Testis (tissue), 2 donors: ENCODE measurements at regions not wholly inside any gene's neighbourhood (a gene's known extent, or its start where the extent isn't known, plus 50 kb on each side); places are given as distances from the start of the nearest gene placed in this dataset.

Experiments used
- DNase-seq: peaks from one replicate; pipeline ENCODE4 v3.0.0-alpha.2; 2019
- H3K27ac ChIP-seq, 2 donors: fragments of 200-600 bp; sonication (generic); one replicate each; pipeline ENCODE4 v1.5.1; 2019
- H3K27me3 ChIP-seq: fragments of 200-600 bp; sonication (generic); one replicate; pipeline ENCODE4 v1.5.1; 2019
- H3K36me3 ChIP-seq: fragments of 200-600 bp; sonication (generic); one replicate; pipeline ENCODE4 v1.5.1; 2017; ENCODE audit warnings: low read depth; ENCODE audit errors: missing control alignments
- H3K4me1 ChIP-seq: fragments of 200-600 bp; sonication (generic); one replicate; pipeline ENCODE4 v1.5.1; 2019
- H3K4me3 ChIP-seq, 2 donors: fragments of 200-600 bp; sonication (generic); one replicate each; pipeline ENCODE4 v1.5.1; 2017 to 2019
- H3K9me3 ChIP-seq: fragments of 200-600 bp; sonication (generic); one replicate; pipeline ENCODE4 v1.5.1; 2017
- CTCF ChIP-seq, 3 experiments: fragments of 450-650 bp in 2 of 3; fragments of 200-600 bp in 1 of 3; sonication (generic) in 1 of 3; IDR thresholded peaks; one replicate each; pipeline ENCODE4 v1.5.1; 2016 to 2019; ENCODE audit warnings: antibody characterized with exemption in 3 of 3, mild to moderate bottlenecking in 2 of 3, moderate library complexity in 1 of 3
- POLR2A ChIP-seq: fragments of 450-650 bp; IDR thresholded peaks from one replicate; pipeline ENCODE4 v1.6.1; 2017; ENCODE audit warnings: antibody characterized with exemption, mild to moderate bottlenecking, moderate library complexity
- WGBS, 2 donors: methylation state at CpG; one replicate each; pipeline ENCODE4 v1.1.5; 2018; 5-methylcytosine and 5-hydroxymethylcytosine counted together
- intact Hi-C: fragments of 100-400 bp; cut with DNase I; formaldehyde crosslinking; loops from one replicate; pipeline ENCODE4 v1.15.1; 2023; ENCODE audit warnings: low total_unique reads

GRCh38 chr17:71208111-71208704 is 912.6 kb upstream of the SOX9 start:
- TF ChIP-seq CTCF (IDR thresholded peaks at IDR 0.05) (no peak), POLR2A (no peak)
- no peak for DNase-seq
- 83 to 100% methylated on average over 3 of the region's 3 CpGs for WGBS, 2 donors

GRCh38 chr17:71213936-71214335 is 906.9 kb upstream of the SOX9 start:
- Histone ChIP-seq H3K27me3 (no peaks in the 10 kb centered on the region), H3K4me1 (no peaks in the 10 kb centered on the region), H3K4me3 (no peak overlapping the region), H3K27ac (no peak overlapping the region), H3K36me3 (no peaks in the 10 kb centered on the region), H3K9me3 (no peaks in the 10 kb centered on the region)
- intact Hi-C loops = no loop called here
- TF ChIP-seq POLR2A (no peak), CTCF (IDR thresholded peaks at IDR 0.05) (no peak)
- WGBS, 2 donors = 81 to 95% methylated on average over 1 of the region's 1 CpG
- no peak for DNase-seq

More at GRCh38 chr17:71208111-71208704, 912.6 kb upstream of the SOX9 start:
- Histone ChIP-seq H3K4me3 (no peak overlapping the region), H3K9me3 (no peaks in the 10 kb centered on the region), H3K27me3 (no peaks in the 10 kb centered on the region), H3K4me1 (no peaks in the 10 kb centered on the region), H3K36me3 (no peaks in the 10 kb centered on the region), H3K27ac (no peak overlapping the region)
- intact Hi-C loops = no loop called here

GRCh38 chr17:71217769-71218168 is 903.1 kb upstream of the SOX9 start:
- Histone ChIP-seq H3K27ac (no peak overlapping the region), H3K27me3 (no peaks in the 10 kb centered on the region), H3K4me1 (no peaks in the 10 kb centered on the region), H3K36me3 (no peaks in the 10 kb centered on the region), H3K4me3 (no peak overlapping the region), H3K9me3 (no peaks in the 10 kb centered on the region)
- no peak for DNase-seq
- TF ChIP-seq CTCF (IDR thresholded peaks at IDR 0.05) = no peak
- no peak for TF ChIP-seq POLR2A
- intact Hi-C loops = no loop called here
- WGBS, 2 donors = 81 to 94% methylated on average over 2 of the region's 2 CpGs

- Histone ChIP-seq H3K4me1 (no peaks in the 10 kb centered on the region), H3K4me3 (no peak overlapping the region), H3K27ac (no peak overlapping the region), H3K27me3 (no peaks in the 10 kb centered on the region), H3K9me3 (no peaks in the 10 kb centered on the region), H3K36me3 (no peaks in the 10 kb centered on the region)
- intact Hi-C loops = no loop called here
- DNase-seq = peak; percentile 21
- WGBS, 2 donors = 48 to 50% methylated on average over 3 of the region's 3 CpGs
- TF ChIP-seq CTCF (IDR thresholded peaks at IDR 0.05) (no peak), POLR2A (no peak)
These were observed 895.8 kb upstream of the SOX9 start for GRCh38 chr17:71224824-71225575.

GRCh38 chr17:71227841-71228240 is 893.0 kb upstream of the SOX9 start:
- Histone ChIP-seq H3K27ac (no peak overlapping the region), H3K4me1 (no peaks in the 10 kb centered on the region), H3K27me3 (no peaks in the 10 kb centered on the region), H3K9me3 (no peaks in the 10 kb centered on the region), H3K4me3 (no peak overlapping the region), H3K36me3 (no peaks in the 10 kb centered on the region)
- DNase-seq = no peak
- intact Hi-C loops = no loop called here
- TF ChIP-seq CTCF (IDR thresholded peaks at IDR 0.05) = no peak
- no peak for TF ChIP-seq POLR2A
- 62 to 75% methylated on average over 2 of the region's 2 CpGs for WGBS, 2 donors
